ENCODE measurements at regions not wholly inside any gene's neighbourhood (a gene's known extent, or its start where the extent isn't known, plus 50 kb on each side); places are given as distances from the start of the nearest gene placed in this dataset.

- Mint-ChIP-seq H3K27me3 (no peaks in the 10 kb centered on the region), H3K4me3 (no peak overlapping the region), H3K9me3 (peaks cover 0 to 4% (median 2%) of the 10 kb centered on the region in 3 donors), H3K36me3 (no peaks in the 10 kb centered on the region), H3K4me1 (no peaks in the 10 kb centered on the region), H3K27ac (no peak overlapping the region)
Observed at GRCh38 chr6:98241630-98242029, 592.7 kb upstream of the POU3F2 start.

GRCh38 chr6:98254624-98255023, 579.8 kb upstream of the POU3F2 start:
- H3K27me3 Mint-ChIP-seq: no peaks in the 10 kb centered on the region
- H3K36me3 Mint-ChIP-seq: no peaks in the 10 kb centered on the region
- no peaks in the 10 kb centered on the region for H3K4me1 Mint-ChIP-seq
- H3K9me3 Mint-ChIP-seq: peaks cover 0 to 4% (median 2%) of the 10 kb centered on the region in 3 donors
- H3K27ac Mint-ChIP-seq: no peak overlapping the region
- H3K4me3 Mint-ChIP-seq: no peak overlapping the region

- no peaks in the 10 kb centered on the region for H3K27me3 Mint-ChIP-seq
- no peak overlapping the region for H3K4me3 Mint-ChIP-seq
- H3K9me3 Mint-ChIP-seq: peaks cover 0 to 2% (median 0%) of the 10 kb centered on the region in 3 donors
- H3K36me3 Mint-ChIP-seq: no peaks in the 10 kb centered on the region
- no peak overlapping the region for H3K27ac Mint-ChIP-seq
- H3K4me1 Mint-ChIP-seq: no peaks in the 10 kb centered on the region
Observed at GRCh38 chr6:98260382-98260781, 574.0 kb upstream of the POU3F2 start.

- no peaks in the 10 kb centered on the region for H3K27me3 Mint-ChIP-seq
- H3K9me3 Mint-ChIP-seq: no peaks in the 10 kb centered on the region
- H3K27ac Mint-ChIP-seq: no peak overlapping the region
- H3K4me3 Mint-ChIP-seq: no peak overlapping the region
- H3K4me1 Mint-ChIP-seq: no peaks in the 10 kb centered on the region
- H3K36me3 Mint-ChIP-seq: no peaks in the 10 kb centered on the region
Observed at GRCh38 chr6:98272060-98272459, 562.3 kb upstream of the POU3F2 start.

- H3K4me3 Mint-ChIP-seq: no peak overlapping the region
- no peaks in the 10 kb centered on the region for H3K36me3 Mint-ChIP-seq
- H3K9me3 Mint-ChIP-seq: no peaks in the 10 kb centered on the region
- no peaks in the 10 kb centered on the region for H3K4me1 Mint-ChIP-seq
- peak overlapping the region in 1 of 3 donors; percentile 35 for H3K27ac Mint-ChIP-seq
- H3K27me3 Mint-ChIP-seq: no peaks in the 10 kb centered on the region
Observed at GRCh38 chr6:98274691-98275090, 559.7 kb upstream of the POU3F2 start.

- H3K27me3 Mint-ChIP-seq: no peaks in the 10 kb centered on the region
- H3K9me3 Mint-ChIP-seq: peaks cover 0 to 5% (median 0%) of the 10 kb centered on the region in 3 donors
- no peak overlapping the region for H3K27ac Mint-ChIP-seq
- no peaks in the 10 kb centered on the region for H3K4me1 Mint-ChIP-seq
- no peak overlapping the region for H3K4me3 Mint-ChIP-seq
- no peaks in the 10 kb centered on the region for H3K36me3 Mint-ChIP-seq
Observed at GRCh38 chr6:98280492-98280891, 553.9 kb upstream of the POU3F2 start.

- H3K9me3 Mint-ChIP-seq: peaks cover 1 to 8% (median 4%) of the 10 kb centered on the region in 3 donors
- no peak overlapping the region for H3K27ac Mint-ChIP-seq
- no peaks in the 10 kb centered on the region for H3K27me3 Mint-ChIP-seq
- H3K36me3 Mint-ChIP-seq: no peaks in the 10 kb centered on the region
- H3K4me1 Mint-ChIP-seq: no peaks in the 10 kb centered on the region
- no peak overlapping the region for H3K4me3 Mint-ChIP-seq
Observed at GRCh38 chr6:98286620-98287019, 547.8 kb upstream of the POU3F2 start.

GRCh38 chr6:98287876-98288275, 546.5 kb upstream of the POU3F2 start:
- H3K9me3 Mint-ChIP-seq: peaks cover 1 to 6% (median 4%) of the 10 kb centered on the region in 3 donors
- no peaks in the 10 kb centered on the region for H3K36me3 Mint-ChIP-seq
- no peak overlapping the region for H3K4me3 Mint-ChIP-seq
- H3K27ac Mint-ChIP-seq: no peak overlapping the region
- no peaks in the 10 kb centered on the region for H3K27me3 Mint-ChIP-seq
- H3K4me1 Mint-ChIP-seq: no peaks in the 10 kb centered on the region

GRCh38 chr6:98292810-98293209, 541.6 kb upstream of the POU3F2 start:
- H3K36me3 Mint-ChIP-seq: no peaks in the 10 kb centered on the region
- peaks cover 1 to 6% (median 4%) of the 10 kb centered on the region in 3 donors for H3K9me3 Mint-ChIP-seq
- H3K4me3 Mint-ChIP-seq: no peak overlapping the region
- H3K4me1 Mint-ChIP-seq: no peaks in the 10 kb centered on the region
- H3K27me3 Mint-ChIP-seq: no peaks in the 10 kb centered on the region
- H3K27ac Mint-ChIP-seq: no peak overlapping the region

- Mint-ChIP-seq H3K27ac (no peak overlapping the region), H3K36me3 (no peaks in the 10 kb centered on the region), H3K4me3 (no peak overlapping the region), H3K9me3 (peaks cover 0 to 8% (median 3%) of the 10 kb centered on the region in 3 donors), H3K4me1 (no peaks in the 10 kb centered on the region), H3K27me3 (no peaks in the 10 kb centered on the region)
Observed at GRCh38 chr6:98295515-98296175, 538.7 kb upstream of the POU3F2 start.

GRCh38 chr6:98308564-98308963, 525.8 kb upstream of the POU3F2 start:
- no peaks in the 10 kb centered on the region for H3K4me1 Mint-ChIP-seq
- H3K27ac Mint-ChIP-seq: no peak overlapping the region
- H3K27me3 Mint-ChIP-seq: no peaks in the 10 kb centered on the region
- H3K36me3 Mint-ChIP-seq: no peaks in the 10 kb centered on the region
- H3K9me3 Mint-ChIP-seq: peaks cover 0 to 15% (median 5%) of the 10 kb centered on the region in 3 donors
- no peak overlapping the region for H3K4me3 Mint-ChIP-seq

- Mint-ChIP-seq H3K9me3 (peaks cover 0 to 5% (median 2%) of the 10 kb centered on the region in 3 donors), H3K27me3 (no peaks in the 10 kb centered on the region), H3K27ac (peak overlapping the region in 1 of 3 donors; percentile 50), H3K4me1 (no peaks in the 10 kb centered on the region), H3K36me3 (no peaks in the 10 kb centered on the region), H3K4me3 (no peak overlapping the region)
Observed at GRCh38 chr6:98310443-98310842, 523.9 kb upstream of the POU3F2 start.

GRCh38 chr6:98323605-98324004, 510.8 kb upstream of the POU3F2 start:
- Mint-ChIP-seq H3K4me3 (no peak overlapping the region), H3K27me3 (no peaks in the 10 kb centered on the region), H3K9me3 (peaks cover 0 to 6% (median 4%) of the 10 kb centered on the region in 3 donors), H3K36me3 (no peaks in the 10 kb centered on the region), H3K27ac (no peak overlapping the region), H3K4me1 (no peaks in the 10 kb centered on the region)

- Mint-ChIP-seq H3K4me1 (no peaks in the 10 kb centered on the region), H3K36me3 (no peaks in the 10 kb centered on the region), H3K4me3 (no peak overlapping the region), H3K27ac (no peak overlapping the region), H3K27me3 (no peaks in the 10 kb centered on the region), H3K9me3 (peaks cover 0 to 6% (median 2%) of the 10 kb centered on the region in 3 donors)
Observed at GRCh38 chr6:98324446-98324845, 509.9 kb upstream of the POU3F2 start.

GRCh38 chr6:98325366-98325765, 509.0 kb upstream of the POU3F2 start:
- peaks cover 0 to 5% (median 2%) of the 10 kb centered on the region in 3 donors for H3K9me3 Mint-ChIP-seq

GRCh38 chr6:98333273-98333672, 501.1 kb upstream of the POU3F2 start:
- Mint-ChIP-seq H3K27me3 (no peaks in the 10 kb centered on the region), H3K27ac (no peak overlapping the region), H3K4me1 (no peaks in the 10 kb centered on the region), H3K36me3 (no peaks in the 10 kb centered on the region), H3K4me3 (no peak overlapping the region), H3K9me3 (no peaks in the 10 kb centered on the region)

More at GRCh38 chr6:98325366-98325765, 509.0 kb upstream of the POU3F2 start:
- no peak overlapping the region for H3K27ac Mint-ChIP-seq
- H3K4me1 Mint-ChIP-seq: no peaks in the 10 kb centered on the region
- H3K27me3 Mint-ChIP-seq: no peaks in the 10 kb centered on the region
- H3K36me3 Mint-ChIP-seq: no peaks in the 10 kb centered on the region
- no peak overlapping the region for H3K4me3 Mint-ChIP-seq
